Uterus (tissue), 3 donors: ENCODE measurements at regions not wholly inside any gene's neighbourhood (a gene's known extent, or its start where the extent isn't known, plus 50 kb on each side); places are given as distances from the start of the nearest gene placed in this dataset.

ENCODE experiments used
- DNase-seq, 2 donors: peaks; one replicate each; pipeline ENCODE4 v3.0.0-alpha.2; 2019 to 2020
- H3K27ac ChIP-seq, 2 donors: fragments of 200-600 bp; sonication (generic); 1 replicate in 1 of 2; 2 replicates in 1 of 2; pipeline ENCODE4 v1.5.1; 2016 to 2018
- H3K27me3 ChIP-seq, 2 donors: fragments of 200-600 bp; sonication (generic); one replicate each; pipeline ENCODE4 v1.5.1; 2018 to 2019; ENCODE audit warnings: control low read depth in 1 of 2
- H3K36me3 ChIP-seq, 2 donors: fragments of 200-600 bp; sonication (generic); one replicate each; pipeline ENCODE4 v1.5.1; 2019; ENCODE audit warnings: control low read depth in 1 of 2
- H3K4me1 ChIP-seq, 2 donors: fragments of 200-600 bp; sonication (generic); one replicate each; pipeline ENCODE4 v1.5.1; 2018 to 2019; ENCODE audit warnings: control low read depth in 1 of 2
- H3K4me3 ChIP-seq, 2 donors: fragments of 200-600 bp; sonication (generic); 1 replicate in 1 of 2; 2 replicates in 1 of 2; pipeline ENCODE4 v1.5.1; 2018 to 2019; ENCODE audit warnings: mild to moderate bottlenecking in 1 of 2
- H3K9me3 ChIP-seq, 2 donors: fragments of 200-600 bp; sonication (generic); one replicate each; pipeline ENCODE4 v1.5.1; 2019; ENCODE audit warnings: control low read depth in 1 of 2
- CTCF ChIP-seq, 4 experiments: fragments of 200-600 bp in 2 of 4; fragments of 450-650 bp in 2 of 4; sonication (generic) in 2 of 4; IDR thresholded peaks; one replicate each; pipeline ENCODE4 v1.5.1; 2016 to 2019; ENCODE audit warnings: antibody characterized with exemption in 4 of 4, mild to moderate bottlenecking in 2 of 4, moderate library complexity in 1 of 4
- POLR2A ChIP-seq, 2 donors: fragments of 450-650 bp; IDR thresholded peaks; one replicate each; pipeline ENCODE4 v1.6.1; 2016; ENCODE audit warnings: antibody characterized with exemption in 2 of 2, mild to moderate bottlenecking in 1 of 2, moderate library complexity in 1 of 2
- intact Hi-C: fragments of 100-400 bp; cut with DNase I; formaldehyde crosslinking; loops from one replicate; pipeline ENCODE4 v1.15.1; 2023; ENCODE audit warnings: low total_unique reads
- donor health status: DM: yes; HTN: yes; CAD: no.

DNA sequence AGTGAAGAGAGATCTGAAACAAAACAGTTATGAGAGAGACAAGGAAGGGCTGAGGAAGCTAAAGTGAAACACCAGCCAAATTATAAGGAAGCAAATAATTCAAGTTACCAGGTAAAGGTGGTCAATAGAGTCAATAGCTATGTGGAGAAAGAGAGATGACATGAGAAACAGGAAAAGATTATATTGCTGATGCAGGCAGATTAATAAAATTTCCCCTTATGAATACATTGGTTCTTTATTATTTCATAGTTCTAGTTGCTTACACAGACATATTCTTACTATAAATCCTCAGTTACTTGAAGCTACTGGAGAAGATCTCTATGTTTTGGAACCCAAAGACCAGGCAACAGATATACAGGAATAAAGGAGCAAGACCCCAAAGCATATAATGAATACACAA is 273.7 kb upstream of the CTSO start:
- Histone ChIP-seq H3K36me3 (no peaks in the 10 kb centered on the region), H3K4me3 (no peak overlapping the region), H3K9me3 (no peaks in the 10 kb centered on the region), H3K27ac (no peak overlapping the region), H3K27me3 (no peaks in the 10 kb centered on the region), H3K4me1 (no peaks in the 10 kb centered on the region)
- no peak for DNase-seq
- intact Hi-C loops = no loop called here
- TF ChIP-seq POLR2A (IDR thresholded peaks at IDR 0.05) (no peak), CTCF (IDR thresholded peaks at IDR 0.05) (no peak)

GRCh38 chr4:156223985-156224384 is 270.3 kb upstream of the CTSO start:
- Histone ChIP-seq H3K9me3 (no peaks in the 10 kb centered on the region), H3K27ac (no peak overlapping the region), H3K4me1 (no peaks in the 10 kb centered on the region), H3K36me3 (no peaks in the 10 kb centered on the region), H3K27me3 (no peaks in the 10 kb centered on the region), H3K4me3 (no peak overlapping the region)
- no peak for TF ChIP-seq CTCF (IDR thresholded peaks at IDR 0.05)
- no peak for TF ChIP-seq POLR2A (IDR thresholded peaks at IDR 0.05)
- intact Hi-C loops = no loop called here
- DNase-seq = no peak

DNA sequence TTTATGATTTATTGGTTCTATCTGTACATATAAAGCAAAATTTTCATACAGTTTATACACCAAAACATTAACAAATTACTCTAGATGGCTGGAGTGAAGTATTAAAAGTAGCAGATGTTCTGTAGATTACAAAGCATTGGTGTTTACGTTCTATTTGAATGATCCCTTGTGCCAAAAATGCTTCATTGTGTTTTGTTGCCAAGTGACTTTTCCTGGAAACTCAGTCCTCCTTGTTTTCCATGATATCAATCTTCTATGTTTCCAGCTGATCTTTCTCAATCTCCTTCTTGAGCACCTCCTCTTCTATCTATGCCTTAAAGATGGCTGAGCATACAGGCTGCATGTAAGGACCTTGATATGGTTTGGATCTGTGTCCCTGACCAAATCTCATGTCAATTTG is 263.6 kb upstream of the CTSO start:
- H3K27ac ChIP-seq = no peak overlapping the region
- TF ChIP-seq POLR2A (IDR thresholded peaks at IDR 0.05) = no peak
- TF ChIP-seq CTCF (IDR thresholded peaks at IDR 0.05) = no peak
- no peak overlapping the region for H3K4me3 ChIP-seq
- no peak for DNase-seq
- no peaks in the 10 kb centered on the region for H3K27me3 ChIP-seq
- no peaks in the 10 kb centered on the region for H3K36me3 ChIP-seq
- no peaks in the 10 kb centered on the region for H3K9me3 ChIP-seq
- intact Hi-C loops = no loop called here
- no peaks in the 10 kb centered on the region for H3K4me1 ChIP-seq

DNA sequence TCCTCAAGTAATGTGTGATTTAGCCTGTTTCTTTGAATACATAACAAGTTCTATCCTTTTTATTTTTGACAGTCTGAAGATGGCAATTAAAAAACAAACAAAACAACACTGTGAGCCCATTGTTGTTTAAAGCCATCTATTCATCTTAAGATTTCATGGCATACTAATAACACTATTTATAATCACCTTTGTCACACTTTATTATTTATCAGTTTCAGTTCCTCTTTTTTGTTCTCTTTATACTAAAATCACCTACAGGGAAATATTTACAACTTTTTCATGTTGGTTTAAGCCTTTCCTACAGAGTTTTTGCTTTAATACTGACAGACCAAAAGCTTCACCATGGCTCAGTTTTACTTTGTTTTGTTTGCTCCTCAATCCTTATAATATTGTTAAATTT is 247.4 kb upstream of the CTSO start:
- no peaks in the 10 kb centered on the region for H3K36me3 ChIP-seq

DNA sequence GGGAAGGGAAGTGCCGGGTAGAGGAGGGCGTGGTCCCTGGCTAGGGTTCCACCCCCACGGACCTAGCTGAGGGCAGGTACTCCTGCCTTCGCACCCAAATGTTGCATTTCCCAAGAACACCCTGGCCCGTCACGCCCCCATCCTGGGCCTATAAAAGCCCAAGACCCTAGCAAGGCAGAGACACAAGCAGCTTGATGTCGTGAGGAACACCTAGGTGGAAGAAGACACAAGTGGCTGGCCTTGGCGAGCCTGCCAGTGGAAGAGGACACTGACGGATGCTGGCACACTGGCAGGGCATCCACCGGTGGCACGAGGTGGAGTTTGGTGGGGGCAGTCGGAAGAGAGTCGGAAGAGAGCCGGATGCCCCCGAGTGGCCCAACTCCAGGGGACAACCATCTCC is 244.8 kb upstream of the CTSO start:
- no peak for TF ChIP-seq POLR2A (IDR thresholded peaks at IDR 0.05)
- no peak for TF ChIP-seq CTCF (IDR thresholded peaks at IDR 0.05)
- no peaks in the 10 kb centered on the region for H3K36me3 ChIP-seq
- no peak for DNase-seq
- no peaks in the 10 kb centered on the region for H3K27me3 ChIP-seq
- no peaks in the 10 kb centered on the region for H3K9me3 ChIP-seq
- no peaks in the 10 kb centered on the region for H3K4me1 ChIP-seq
- no peak overlapping the region for H3K4me3 ChIP-seq
- intact Hi-C loops = no loop called here
- no peak overlapping the region for H3K27ac ChIP-seq

More for the DNA sequence above, 247.4 kb upstream of the CTSO start:
- no peaks in the 10 kb centered on the region for H3K4me1 ChIP-seq
- DNase-seq = no peak
- intact Hi-C loops = no loop called here
- no peak overlapping the region for H3K4me3 ChIP-seq
- H3K27ac ChIP-seq = no peak overlapping the region
- TF ChIP-seq POLR2A (IDR thresholded peaks at IDR 0.05) (no peak), CTCF (IDR thresholded peaks at IDR 0.05) (no peak)
- H3K27me3 ChIP-seq = no peaks in the 10 kb centered on the region
- no peaks in the 10 kb centered on the region for H3K9me3 ChIP-seq
